ENCODE measurements at regions not wholly inside any gene's neighbourhood (a gene's known extent, or its start where the extent isn't known, plus 50 kb on each side); places are given as distances from the start of the nearest gene placed in this dataset.

DNA sequence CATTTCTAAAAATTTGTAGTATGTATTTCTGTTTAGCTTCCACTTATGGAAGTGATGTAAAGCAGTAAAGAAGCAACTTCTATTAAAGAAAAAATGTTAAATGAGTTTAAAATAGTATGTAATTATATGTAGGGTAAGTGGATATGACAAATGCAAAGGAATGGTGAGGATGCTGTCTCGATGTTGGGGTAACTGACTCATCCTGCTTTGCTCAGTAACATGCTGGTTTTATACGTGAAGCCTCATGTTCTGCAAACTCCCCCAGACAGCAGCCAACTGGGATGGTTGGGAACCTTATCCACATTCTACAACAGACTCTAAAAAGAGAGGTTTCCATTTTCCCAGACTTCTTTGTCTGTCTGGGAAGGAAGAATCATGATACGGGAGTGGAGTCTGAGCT, 1006.4 kb upstream of the TMEM132C start:
- no peaks in the 10 kb centered on the region for H3K9me1 ChIP-seq (replicated peaks; ENCODE audit: control insufficient read depth, extremely low read depth, insufficient read depth, low read length)
- H3K4me2 ChIP-seq (ENCODE audit: insufficient read depth, low read length): no peak overlapping the region
- no peaks in the 10 kb centered on the region for H4K20me1 ChIP-seq (replicated peaks; ENCODE audit: control insufficient read depth, extremely low read depth, insufficient read depth, low read length)
- no peak overlapping the region for H3K27ac ChIP-seq (ENCODE audit: insufficient read depth, low read depth, low read length)
- dilution Hi-C loops (cut with MboI; ENCODE audit: extremely low pct_ligation_motif_present, low sequenced_read_pairs) (no loop called here), intact Hi-C loops (cut with micrococcal nuclease) (no loop called here)
- DNase-seq (ENCODE audit: low read depth, low spot score) (no peak), FAIRE-seq (no peak)
- CTCF ChIA-PET: no interaction called here
- POLR2A ChIA-PET: no interaction called here
- TF ChIP-seq FOS (IDR thresholded peaks at IDR 0.05; ENCODE audit: borderline replicate concordance, insufficient read depth, low read length) (no peak), EZH2 (IDR thresholded peaks at IDR 0.05; ENCODE audit: borderline replicate concordance, low read depth, low read length, severe bottlenecking) (no peak), GATA2 (IDR thresholded peaks at IDR 0.05; ENCODE audit: insufficient read depth, insufficient read length, low read depth, low read length) (no peak), POLR2A (IDR thresholded peaks at IDR 0.05; ENCODE audit: low read depth, low read length) (no peak), MYC (IDR thresholded peaks at IDR 0.05; ENCODE audit: low read depth, low read length) (no peak), POLR2AphosphoS5 (IDR thresholded peaks at IDR 0.05; ENCODE audit: insufficient read depth, low read depth, low read length) (no peak), JUN (IDR thresholded peaks at IDR 0.05; ENCODE audit: borderline replicate concordance, insufficient read depth, insufficient read length, low read depth) (no peak)
- TF ChIP-seq, protein P1, sequence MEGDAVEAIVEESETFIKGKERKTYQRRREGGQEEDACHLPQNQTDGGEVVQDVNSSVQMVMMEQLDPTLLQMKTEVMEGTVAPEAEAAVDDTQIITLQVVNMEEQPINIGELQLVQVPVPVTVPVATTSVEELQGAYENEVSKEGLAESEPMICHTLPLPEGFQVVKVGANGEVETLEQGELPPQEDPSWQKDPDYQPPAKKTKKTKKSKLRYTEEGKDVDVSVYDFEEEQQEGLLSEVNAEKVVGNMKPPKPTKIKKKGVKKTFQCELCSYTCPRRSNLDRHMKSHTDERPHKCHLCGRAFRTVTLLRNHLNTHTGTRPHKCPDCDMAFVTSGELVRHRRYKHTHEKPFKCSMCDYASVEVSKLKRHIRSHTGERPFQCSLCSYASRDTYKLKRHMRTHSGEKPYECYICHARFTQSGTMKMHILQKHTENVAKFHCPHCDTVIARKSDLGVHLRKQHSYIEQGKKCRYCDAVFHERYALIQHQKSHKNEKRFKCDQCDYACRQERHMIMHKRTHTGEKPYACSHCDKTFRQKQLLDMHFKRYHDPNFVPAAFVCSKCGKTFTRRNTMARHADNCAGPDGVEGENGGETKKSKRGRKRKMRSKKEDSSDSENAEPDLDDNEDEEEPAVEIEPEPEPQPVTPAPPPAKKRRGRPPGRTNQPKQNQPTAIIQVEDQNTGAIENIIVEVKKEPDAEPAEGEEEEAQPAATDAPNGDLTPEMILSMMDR (IDR thresholded peaks at IDR 0.05; ENCODE audit: extremely low read depth in 1 of 2, insufficient read depth in 1 of 2, low read depth in 1 of 2, low read length in 2 of 2): no peak
- TF ChIP-seq, protein P2, sequence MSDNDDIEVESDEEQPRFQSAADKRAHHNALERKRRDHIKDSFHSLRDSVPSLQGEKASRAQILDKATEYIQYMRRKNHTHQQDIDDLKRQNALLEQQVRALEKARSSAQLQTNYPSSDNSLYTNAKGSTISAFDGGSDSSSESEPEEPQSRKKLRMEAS (IDR thresholded peaks at IDR 0.05; ENCODE audit: insufficient read depth, insufficient read length): no peak
- no peaks in the 10 kb centered on the region for H3K79me2 ChIP-seq (ENCODE audit: control insufficient read depth, insufficient read depth, low read length)
- H2AFZ ChIP-seq (ENCODE audit: low read depth, low read length): no peak overlapping the region
- H3K4me1 ChIP-seq (ENCODE audit: control insufficient read depth, extremely low read depth, insufficient read depth, low read length): no peaks in the 10 kb centered on the region
- no peaks in the 10 kb centered on the region for H3K36me3 ChIP-seq (ENCODE audit: control insufficient read depth in 2 of 2, extremely low read depth in 1 of 2, insufficient read depth in 2 of 2, low read length in 2 of 2)
- no TSS peak for BruUV-seq (replicated peaks)
- no peak overlapping the region for H3K4me3 ChIP-seq (replicated peaks in 1 of 3; ENCODE audit: insufficient read depth in 1 of 3, low read depth in 1 of 3, low read length in 3 of 3)
- H3K9me3 ChIP-seq (replicated peaks; ENCODE audit: control insufficient read depth, insufficient read depth, low read length): peaks cover 2% of the 10 kb centered on the region
- H3K9ac ChIP-seq (replicated peaks; ENCODE audit: extremely low read depth, insufficient read depth, low read length): no peak overlapping the region
- H3K27me3 ChIP-seq (ENCODE audit: control insufficient read depth in 2 of 2, insufficient read depth in 2 of 2, low read length in 2 of 2): no peaks in the 10 kb centered on the region

Data from endothelial cell of umbilical vein (primary cell).